Loucy (cell line): ENCODE measurements at regions not wholly inside any gene's neighbourhood (a gene's known extent, or its start where the extent isn't known, plus 50 kb on each side); places are given as distances from the start of the nearest gene placed in this dataset.
A peak's percentile ranks its signal among the peaks of the same experiment; 100 is the strongest.

Experiments
- H2AFZ ChIP-seq: fragments of 200-600 bp; sonication (generic); 2 replicates; pipeline ENCODE4 v1.6.0; 2016; ENCODE audit warnings: antibody characterized with exemption, mild to moderate bottlenecking, low read length, moderate library complexity
- H3F3A ChIP-seq: fragments of 200-600 bp; 2 replicates; pipeline ENCODE4 v1.6.0; 2016; ENCODE audit warnings: antibody characterized with exemption, low read depth, mild to moderate bottlenecking
- H3K27me3 ChIP-seq: fragments of 200-600 bp; sonication (generic); 2 replicates; pipeline ENCODE4 v1.6.1; 2014; ENCODE audit warnings: low read length, mild to moderate bottlenecking; ENCODE audit not compliant: insufficient read depth, poor library complexity, severe bottlenecking
- H3K36me3 ChIP-seq: fragments of 200-600 bp; sonication (generic); 2 replicates; pipeline ENCODE4 v1.6.1; 2016; ENCODE audit warnings: low read length; ENCODE audit not compliant: insufficient read depth
- H3K4me1 ChIP-seq: fragments of 200-600 bp; sonication (generic); 2 replicates; pipeline ENCODE4 v1.5.1; 2014; ENCODE audit warnings: low read length, mild to moderate bottlenecking; ENCODE audit not compliant: insufficient read depth, poor library complexity, severe bottlenecking
- H3K4me2 ChIP-seq: fragments of 200-600 bp; sonication (generic); 2 replicates; pipeline ENCODE4 v1.6.0; 2014; ENCODE audit warnings: antibody characterized with exemption, low read length, low read depth, mild to moderate bottlenecking; ENCODE audit not compliant: poor library complexity, severe bottlenecking
- H3K4me3 ChIP-seq: fragments of 200-600 bp; sonication (generic); 2 replicates; pipeline ENCODE4 v1.5.1; 2014; ENCODE audit warnings: low read length, mild to moderate bottlenecking, mixed read lengths; ENCODE audit not compliant: poor library complexity, severe bottlenecking
- H3K79me2 ChIP-seq: fragments of 200-600 bp; sonication (generic); 2 replicates; pipeline ENCODE4 v1.6.1; 2014; ENCODE audit warnings: low read length; ENCODE audit not compliant: insufficient read depth
- H3K9ac ChIP-seq: fragments of 200-600 bp; sonication (generic); 2 replicates; pipeline ENCODE4 v1.6.0; 2014; ENCODE audit warnings: mild to moderate bottlenecking, low read depth, low read length, moderate library complexity; ENCODE audit not compliant: poor library complexity, severe bottlenecking
- H3K9me2 ChIP-seq: fragments of 200-600 bp; sonication (generic); replicated peaks from 2 replicates; pipeline ENCODE4 v1.6.1; 2016; ENCODE audit warnings: low read depth, low read length, mixed read lengths
- H3K9me3 ChIP-seq: fragments of 200-600 bp; sonication (generic); 2 replicates; pipeline ENCODE4 v1.6.1; 2014; ENCODE audit warnings: mild to moderate bottlenecking, antibody characterized with exemption, low read length, low read depth; ENCODE audit not compliant: insufficient read depth
- H4K20me1 ChIP-seq: fragments of 200-600 bp; sonication (generic); 2 replicates; pipeline ENCODE4 v1.6.0; 2014; ENCODE audit warnings: antibody characterized with exemption, low read length, mild to moderate bottlenecking; ENCODE audit not compliant: insufficient read depth, poor library complexity, severe bottlenecking
- CTCF ChIP-seq: fragments of 200-600 bp; sonication (generic); conservative IDR thresholded peaks from 2 replicates; pipeline ENCODE4 v1.5.1; 2014; ENCODE audit warnings: mild to moderate bottlenecking, antibody characterized with exemption, low read length
- EZH2phosphoT487 ChIP-seq: fragments of 200-600 bp; IDR thresholded peaks from 2 replicates; pipeline ENCODE4 v1.6.1; 2018; ENCODE audit warnings: antibody characterized with exemption, mild to moderate bottlenecking, moderate library complexity, borderline replicate concordance

- TF ChIP-seq EZH2phosphoT487 = no peak
- Histone ChIP-seq H3K9ac (no peak overlapping the region), H3K27me3 (no peaks in the 10 kb centered on the region), H3K9me3 (no peaks in the 10 kb centered on the region), H4K20me1 (no peaks in the 10 kb centered on the region), H2AFZ (peak overlapping the region; percentile 48; the same call in 1 of the 2 replicates), H3K4me2 (peak overlapping the region; percentile 56), H3F3A (no peaks in the 10 kb centered on the region; the same call in 1 of the 2 replicates), H3K4me1 (peaks cover 20% of the 10 kb centered on the region), H3K9me2 (no peaks in the 10 kb centered on the region), H3K79me2 (no peaks in the 10 kb centered on the region), H3K4me3 (peak overlapping the region; percentile 21), H3K36me3 (no peaks in the 10 kb centered on the region)
These were observed 523.1 kb upstream of the HS6ST1 start for GRCh38 chr2:128841803-128842202.

GRCh38 chr2:128867311-128867710 is 548.6 kb upstream of the HS6ST1 start:
- no peak overlapping the region for H2AFZ ChIP-seq
- no peaks in the 10 kb centered on the region for H3K36me3 ChIP-seq
- H3K27me3 ChIP-seq = no peaks in the 10 kb centered on the region
- H3K9me2 ChIP-seq = no peaks in the 10 kb centered on the region
- H3F3A ChIP-seq = no peaks in the 10 kb centered on the region
- H4K20me1 ChIP-seq = no peaks in the 10 kb centered on the region
- H3K9me3 ChIP-seq = no peaks in the 10 kb centered on the region
- H3K4me1 ChIP-seq = peaks cover 4% of the 10 kb centered on the region
- H3K4me2 ChIP-seq = no peak overlapping the region
- H3K4me3 ChIP-seq = no peak overlapping the region
- TF ChIP-seq EZH2phosphoT487 = no peak
- TF ChIP-seq CTCF = no peak
- H3K79me2 ChIP-seq = no peaks in the 10 kb centered on the region
- H3K9ac ChIP-seq = no peak overlapping the region

GRCh38 chr2:128867936-128868636 is 549.4 kb upstream of the HS6ST1 start:
- H3K36me3 ChIP-seq = no peaks in the 10 kb centered on the region
- no peaks in the 10 kb centered on the region for H4K20me1 ChIP-seq
- peaks cover 11% of the 10 kb centered on the region for H3K4me1 ChIP-seq
- no peaks in the 10 kb centered on the region for H3K27me3 ChIP-seq
- no peak overlapping the region for H2AFZ ChIP-seq
- no peak overlapping the region for H3K9ac ChIP-seq
- H3K9me3 ChIP-seq = no peaks in the 10 kb centered on the region
- H3K79me2 ChIP-seq = no peaks in the 10 kb centered on the region
- H3K4me2 ChIP-seq = no peak overlapping the region
- no peaks in the 10 kb centered on the region for H3K9me2 ChIP-seq
- no peak for TF ChIP-seq CTCF
- no peak for TF ChIP-seq EZH2phosphoT487
- H3K4me3 ChIP-seq = no peak overlapping the region
- no peaks in the 10 kb centered on the region for H3F3A ChIP-seq
